HFFc6 (cell line): ENCODE measurements at regions not wholly inside any gene's neighbourhood (a gene's known extent, or its start where the extent isn't known, plus 50 kb on each side); places are given as distances from the start of the nearest gene placed in this dataset.

Experiments
- DNase-seq: peaks from one replicate; pipeline ENCODE4 v3.0.0-alpha.2; 2018
- H3K27ac Mint-ChIP-seq: 2 replicates; pipeline ENCODE4 v1.8.0; 2020; ENCODE audit warnings: mild to moderate bottlenecking, mixed read lengths
- H3K27me3 Mint-ChIP-seq: 2 replicates; pipeline ENCODE4 v1.8.0; 2021; ENCODE audit warnings: mild to moderate bottlenecking, moderate library complexity, mixed read lengths; ENCODE audit not compliant: insufficient read depth
- H3K36me3 Mint-ChIP-seq: 2 replicates; pipeline ENCODE4 v1.8.0; 2021; ENCODE audit warnings: low read depth, mixed read lengths
- H3K4me1 Mint-ChIP-seq: 2 replicates; pipeline ENCODE4 v1.8.0; 2020; ENCODE audit warnings: low read depth, mixed read lengths
- H3K4me3 Mint-ChIP-seq: 2 replicates; pipeline ENCODE4 v1.8.0; 2020; ENCODE audit warnings: mild to moderate bottlenecking, moderate library complexity, mixed read lengths
- H3K9me3 Mint-ChIP-seq: 2 replicates; pipeline ENCODE4 v1.8.0; 2020; ENCODE audit warnings: mild to moderate bottlenecking, mixed read lengths
- CTCF ChIP-seq: fragments of 200-600 bp; sonication (generic); IDR thresholded peaks from 2 replicates; pipeline ENCODE4 v1.5.0; 2021; ENCODE audit warnings: antibody characterized with exemption, mild to moderate bottlenecking

GRCh38 chr16:86083382-86084002 is 184.5 kb downstream of the IRF8 start:
- H3K4me1 Mint-ChIP-seq, result no peaks in the 10 kb centered on the region
- H3K9me3 Mint-ChIP-seq, result no peaks in the 10 kb centered on the region
- no peak overlapping the region for H3K4me3 Mint-ChIP-seq
- TF ChIP-seq CTCF, result no peak
- no peaks in the 10 kb centered on the region for H3K36me3 Mint-ChIP-seq
- H3K27me3 Mint-ChIP-seq, result peaks cover 58% of the 10 kb centered on the region
- H3K27ac Mint-ChIP-seq, result no peak overlapping the region
- no peak for DNase-seq

GRCh38 chr16:86085161-86085611 is 186.2 kb downstream of the IRF8 start:
- Mint-ChIP-seq H3K27ac (no peak overlapping the region), H3K4me1 (no peaks in the 10 kb centered on the region), H3K9me3 (no peaks in the 10 kb centered on the region), H3K27me3 (peaks cover 55% of the 10 kb centered on the region), H3K4me3 (no peak overlapping the region), H3K36me3 (no peaks in the 10 kb centered on the region)
- DNase-seq, result no peak
- no peak for TF ChIP-seq CTCF

- H3K9me3 Mint-ChIP-seq, result no peaks in the 10 kb centered on the region
- TF ChIP-seq CTCF, result no peak
- no peak overlapping the region for H3K4me3 Mint-ChIP-seq
- no peaks in the 10 kb centered on the region for H3K4me1 Mint-ChIP-seq
- H3K27ac Mint-ChIP-seq, result no peak overlapping the region
- H3K27me3 Mint-ChIP-seq, result peaks cover 52% of the 10 kb centered on the region
- DNase-seq, result no peak
- H3K36me3 Mint-ChIP-seq, result no peaks in the 10 kb centered on the region
Observed at GRCh38 chr16:86085795-86086194, 186.8 kb downstream of the IRF8 start.

- no peaks in the 10 kb centered on the region for H3K9me3 Mint-ChIP-seq
Observed at GRCh38 chr16:86086471-86086870, 187.5 kb downstream of the IRF8 start.

GRCh38 chr16:86087011-86087895 is 188.3 kb downstream of the IRF8 start:
- TF ChIP-seq CTCF, result no peak
- Mint-ChIP-seq H3K27ac (no peak overlapping the region), H3K4me1 (no peaks in the 10 kb centered on the region), H3K27me3 (peaks cover 49% of the 10 kb centered on the region), H3K4me3 (no peak overlapping the region), H3K36me3 (no peaks in the 10 kb centered on the region), H3K9me3 (no peaks in the 10 kb centered on the region)
- DNase-seq, result no peak

More at GRCh38 chr16:86086471-86086870, 187.5 kb downstream of the IRF8 start:
- Mint-ChIP-seq H3K4me1 (no peaks in the 10 kb centered on the region), H3K36me3 (no peaks in the 10 kb centered on the region), H3K4me3 (no peak overlapping the region), H3K27ac (no peak overlapping the region), H3K27me3 (peaks cover 53% of the 10 kb centered on the region)
- DNase-seq, result no peak
- no peak for TF ChIP-seq CTCF
